CD14-positive monocyte (primary cell): ENCODE measurements at regions not wholly inside any gene's neighbourhood (a gene's known extent, or its start where the extent isn't known, plus 50 kb on each side); places are given as distances from the start of the nearest gene placed in this dataset.

Experiments
- DNase-seq, 3 donors: peaks; one replicate each; pipeline ENCODE4 v3.0.0-alpha.2; 2011 to 2022
- H2AFZ ChIP-seq: 2 replicates; pipeline ENCODE4 v1.6.0; 2012; ENCODE audit warnings: mild to moderate bottlenecking, low read depth, low read length, inconsistent platforms; ENCODE audit not compliant: insufficient read depth, poor library complexity, severe bottlenecking
- H3K27ac ChIP-seq, 2 donors: 1 replicate in 1 of 2; 2 replicates in 1 of 2; pipeline ENCODE4 v1.5.1; 2012 to 2013; ENCODE audit warnings: low read length in 2 of 2, control low read depth in 1 of 2, inconsistent platforms in 1 of 2, low read depth in 1 of 2, mild to moderate bottlenecking in 1 of 2
- H3K27me3 ChIP-seq, 2 donors: one replicate each; pipeline versions ENCODE4 v1.6.0 to v1.6.1; 2011 to 2013; ENCODE audit warnings: low read length in 2 of 2; ENCODE audit not compliant: control insufficient read depth in 2 of 2, insufficient read depth in 2 of 2
- H3K36me3 ChIP-seq, 2 donors: replicated peaks in 1 of 2; 1 replicate in 1 of 2; 2 replicates in 1 of 2; pipeline versions ENCODE4 v1.5.1 to v1.6.1; 2012 to 2013; ENCODE audit warnings: low read length in 2 of 2, control low read depth in 1 of 2, inconsistent platforms in 1 of 2, mild to moderate bottlenecking in 1 of 2; ENCODE audit not compliant: insufficient read depth in 2 of 2, control insufficient read depth in 1 of 2
- H3K4me1 ChIP-seq, 2 donors: 1 replicate in 1 of 2; 2 replicates in 1 of 2; pipeline versions ENCODE4 v1.5.1 to v1.6.1; 2012 to 2013; ENCODE audit warnings: low read length in 2 of 2, control low read depth in 1 of 2, inconsistent platforms in 1 of 2, mild to moderate bottlenecking in 1 of 2, moderate library complexity in 1 of 2; ENCODE audit not compliant: insufficient read depth in 2 of 2, control insufficient read depth in 1 of 2
- H3K4me2 ChIP-seq: replicated peaks from 2 replicates; pipeline ENCODE3; 2012; ENCODE audit warnings: low read length, moderate library complexity, mild to moderate bottlenecking; ENCODE audit not compliant: poor library complexity, severe bottlenecking; ENCODE audit errors: extremely low read depth
- H3K4me3 ChIP-seq, 3 experiments: fragments of 200-600 bp in 1 of 3; sonication (generic) in 1 of 3; replicated peaks in 1 of 3; 1 replicate in 2 of 3; 2 replicates in 1 of 3; pipeline ENCODE4 v1.5.1; 2011 to 2013; ENCODE audit warnings: low read length in 3 of 3, mild to moderate bottlenecking in 3 of 3, control low read depth in 2 of 3, low read depth in 2 of 3, inconsistent platforms in 1 of 3, moderate library complexity in 1 of 3
- H3K79me2 ChIP-seq: 2 replicates; pipeline ENCODE4 v1.6.0; 2012; ENCODE audit warnings: mild to moderate bottlenecking, control low read depth, inconsistent platforms, low read length, moderate library complexity; ENCODE audit not compliant: insufficient read depth
- H3K9ac ChIP-seq: 2 replicates; pipeline ENCODE4 v1.6.0; 2017; ENCODE audit warnings: low read length, mild to moderate bottlenecking; ENCODE audit not compliant: insufficient read depth, poor library complexity, severe bottlenecking
- H3K9me3 ChIP-seq, 2 donors: replicated peaks in 1 of 2; 1 replicate in 1 of 2; 2 replicates in 1 of 2; pipeline versions ENCODE4 v1.5.1 to v1.6.1; 2012 to 2013; ENCODE audit warnings: low read length in 2 of 2, control low read depth in 1 of 2; ENCODE audit not compliant: control insufficient read depth in 1 of 2, insufficient read depth in 1 of 2
- H4K20me1 ChIP-seq: 2 replicates; pipeline ENCODE4 v1.6.0; 2012; ENCODE audit warnings: mild to moderate bottlenecking, low read length, control low read depth, moderate library complexity; ENCODE audit not compliant: insufficient read depth
- H3K27ac Mint-ChIP-seq, 7 donors: one replicate each; pipeline ENCODE4 v1.8.0; 2020; ENCODE audit warnings: mild to moderate bottlenecking in 7 of 7, mixed read lengths in 7 of 7, moderate library complexity in 6 of 7, inconsistent platforms in 2 of 7
- H3K27me3 Mint-ChIP-seq, 3 donors: one replicate each; pipeline ENCODE4 v1.8.0; 2021 to 2022; ENCODE audit warnings: low read depth in 3 of 3, mild to moderate bottlenecking in 3 of 3, mixed read lengths in 3 of 3, moderate library complexity in 3 of 3, inconsistent platforms in 1 of 3
- H3K36me3 Mint-ChIP-seq, 2 donors: one replicate each; pipeline ENCODE4 v1.8.0; 2020; ENCODE audit warnings: mixed read lengths in 2 of 2, inconsistent platforms in 1 of 2, mild to moderate bottlenecking in 1 of 2
- H3K4me1 Mint-ChIP-seq: one replicate; pipeline ENCODE4 v1.8.0; 2020; ENCODE audit warnings: mild to moderate bottlenecking, mixed read lengths
- H3K4me3 Mint-ChIP-seq, 2 donors: one replicate each; pipeline ENCODE4 v1.8.0; 2020; ENCODE audit warnings: mild to moderate bottlenecking in 2 of 2, mixed read lengths in 2 of 2, moderate library complexity in 1 of 2
- H3K9me3 Mint-ChIP-seq, 7 donors: one replicate each; pipeline ENCODE4 v1.8.0; 2020 to 2022; ENCODE audit warnings: mixed read lengths in 7 of 7, mild to moderate bottlenecking in 6 of 7, moderate library complexity in 6 of 7, inconsistent platforms in 2 of 7
- CTCF ChIP-seq: fragments of 200-600 bp; IDR thresholded peaks from one replicate; pipeline ENCODE4 v1.8.0; 2022; ENCODE audit warnings: antibody characterized with exemption, mild to moderate bottlenecking
- WGBS: methylation state at CpG from one replicate; pipeline ENCODE4 v1.1.5; 2013; ENCODE audit warnings: missing lambda C conversion rate; ENCODE audit not compliant: insufficient coverage; 5-methylcytosine and 5-hydroxymethylcytosine counted together
- intact Hi-C, 2 donors: fragments of 100-400 bp; cut with micrococcal nuclease; formaldehyde crosslinking; loops; one replicate each; pipeline versions ENCODE4 v1.15.0 to v1.15.1; 2023

- no peaks in the 10 kb centered on the region for H3K79me2 ChIP-seq
- Mint-ChIP-seq H3K27me3 (no peaks in the 10 kb centered on the region), H3K4me1 (no peaks in the 10 kb centered on the region), H3K4me3 (no peak overlapping the region), H3K27ac (no peak overlapping the region), H3K9me3 (peaks cover 3 to 9% (median 6%) of the 10 kb centered on the region in 7 donors), H3K36me3 (no peaks in the 10 kb centered on the region)
- H3K27ac ChIP-seq = no peak overlapping the region
- intact Hi-C loops = no loop called here
- H4K20me1 ChIP-seq = no peaks in the 10 kb centered on the region
- peaks cover 0 to 11% of the 10 kb centered on the region in 2 donors for H3K9me3 ChIP-seq
- no peaks in the 10 kb centered on the region for H3K27me3 ChIP-seq
- no peak overlapping the region for H2AFZ ChIP-seq
- no peaks in the 10 kb centered on the region for H3K4me1 ChIP-seq
- DNase-seq = no peak
- H3K36me3 ChIP-seq = no peaks in the 10 kb centered on the region
- TF ChIP-seq CTCF = no peak
- no peak overlapping the region for H3K4me2 ChIP-seq
- no CpG with 5 or more reads among the region's 5 CpGs for WGBS
- H3K9ac ChIP-seq = no peak overlapping the region
- H3K4me3 ChIP-seq = no peak overlapping the region
Measured at GRCh38 chr2:82494739-82495138, 1964.3 kb downstream of the SUCLG1 start.

GRCh38 chr2:82491591-82491990 lies 1967.5 kb downstream of the SUCLG1 start:
- Mint-ChIP-seq H3K9me3 (peaks cover 0 to 3% (median 0%) of the 10 kb centered on the region in 7 donors), H3K36me3 (no peaks in the 10 kb centered on the region), H3K4me3 (no peak overlapping the region), H3K27me3 (no peaks in the 10 kb centered on the region), H3K27ac (no peak overlapping the region), H3K4me1 (no peaks in the 10 kb centered on the region)
- no peak for TF ChIP-seq CTCF
- no CpG with 5 or more reads among the region's 1 CpG for WGBS
- H3K9ac ChIP-seq = no peak overlapping the region
- H2AFZ ChIP-seq = no peak overlapping the region
- DNase-seq = no peak
- H3K79me2 ChIP-seq = no peaks in the 10 kb centered on the region
- H4K20me1 ChIP-seq = no peaks in the 10 kb centered on the region
- no peaks in the 10 kb centered on the region for H3K4me1 ChIP-seq
- no peak overlapping the region for H3K4me2 ChIP-seq
- no peaks in the 10 kb centered on the region for H3K9me3 ChIP-seq
- intact Hi-C loops = no loop called here
- no peaks in the 10 kb centered on the region for H3K36me3 ChIP-seq
- no peak overlapping the region for H3K27ac ChIP-seq
- H3K27me3 ChIP-seq = no peaks in the 10 kb centered on the region
- no peak overlapping the region for H3K4me3 ChIP-seq
